ENCODE measurements at regions not wholly inside any gene's neighbourhood (a gene's known extent, or its start where the extent isn't known, plus 50 kb on each side); places are given as distances from the start of the nearest gene placed in this dataset.

DNA sequence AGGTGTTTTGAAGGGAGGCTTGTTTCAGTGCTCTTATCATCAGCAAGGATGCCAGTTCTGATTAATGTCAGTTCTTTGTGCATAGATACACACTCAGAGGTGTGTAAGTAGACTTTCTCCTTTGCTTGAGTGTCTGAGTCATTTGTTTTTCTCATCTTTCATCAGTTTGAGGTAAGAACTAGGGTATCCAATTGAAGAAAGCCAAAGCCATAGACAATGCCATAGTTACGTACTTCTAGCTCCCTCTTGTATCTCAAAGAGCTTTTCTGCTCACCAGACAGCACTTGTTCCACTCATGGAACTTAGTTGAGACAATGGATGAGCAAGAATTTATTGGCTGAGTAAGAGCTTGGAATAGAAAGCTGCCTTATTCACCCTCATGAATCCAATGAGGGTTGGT, 520.1 kb downstream of the PIK3C3 start:
- no peak for DNase-seq (ENCODE audit: low read depth)
- H3K4me3 ChIP-seq (ENCODE audit: low read length), result no peak overlapping the region
- TF ChIP-seq, protein P1, sequence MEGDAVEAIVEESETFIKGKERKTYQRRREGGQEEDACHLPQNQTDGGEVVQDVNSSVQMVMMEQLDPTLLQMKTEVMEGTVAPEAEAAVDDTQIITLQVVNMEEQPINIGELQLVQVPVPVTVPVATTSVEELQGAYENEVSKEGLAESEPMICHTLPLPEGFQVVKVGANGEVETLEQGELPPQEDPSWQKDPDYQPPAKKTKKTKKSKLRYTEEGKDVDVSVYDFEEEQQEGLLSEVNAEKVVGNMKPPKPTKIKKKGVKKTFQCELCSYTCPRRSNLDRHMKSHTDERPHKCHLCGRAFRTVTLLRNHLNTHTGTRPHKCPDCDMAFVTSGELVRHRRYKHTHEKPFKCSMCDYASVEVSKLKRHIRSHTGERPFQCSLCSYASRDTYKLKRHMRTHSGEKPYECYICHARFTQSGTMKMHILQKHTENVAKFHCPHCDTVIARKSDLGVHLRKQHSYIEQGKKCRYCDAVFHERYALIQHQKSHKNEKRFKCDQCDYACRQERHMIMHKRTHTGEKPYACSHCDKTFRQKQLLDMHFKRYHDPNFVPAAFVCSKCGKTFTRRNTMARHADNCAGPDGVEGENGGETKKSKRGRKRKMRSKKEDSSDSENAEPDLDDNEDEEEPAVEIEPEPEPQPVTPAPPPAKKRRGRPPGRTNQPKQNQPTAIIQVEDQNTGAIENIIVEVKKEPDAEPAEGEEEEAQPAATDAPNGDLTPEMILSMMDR (IDR thresholded peaks at IDR 0.05; ENCODE audit: insufficient read depth, low read depth, low read length, missing control alignments), result no peak

DNA sequence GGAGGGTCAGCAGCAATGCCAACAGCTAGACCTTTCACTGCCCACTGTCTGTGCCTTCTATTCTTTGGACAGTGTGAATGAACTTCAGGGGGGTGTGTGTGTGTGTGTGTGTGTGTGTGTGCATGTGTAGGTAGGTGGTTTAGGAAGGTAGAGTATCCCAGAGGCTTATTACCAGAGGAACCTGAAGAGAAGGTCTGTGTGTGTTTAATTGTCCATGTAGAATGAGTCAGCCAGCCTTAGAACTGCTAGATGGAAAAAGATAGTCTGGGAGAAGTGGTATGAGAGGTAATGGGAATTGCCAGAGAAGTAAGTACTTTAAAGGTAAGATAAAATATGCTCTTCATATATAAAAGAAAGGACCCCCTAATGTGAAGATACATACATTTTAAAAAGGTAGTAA, 522.2 kb downstream of the PIK3C3 start:
- H3K4me3 ChIP-seq (ENCODE audit: low read length), result no peak overlapping the region
- no peak for DNase-seq (ENCODE audit: low read depth)
- TF ChIP-seq, protein P1 (IDR thresholded peaks at IDR 0.05; ENCODE audit: insufficient read depth, low read depth, low read length, missing control alignments), result no peak

DNA sequence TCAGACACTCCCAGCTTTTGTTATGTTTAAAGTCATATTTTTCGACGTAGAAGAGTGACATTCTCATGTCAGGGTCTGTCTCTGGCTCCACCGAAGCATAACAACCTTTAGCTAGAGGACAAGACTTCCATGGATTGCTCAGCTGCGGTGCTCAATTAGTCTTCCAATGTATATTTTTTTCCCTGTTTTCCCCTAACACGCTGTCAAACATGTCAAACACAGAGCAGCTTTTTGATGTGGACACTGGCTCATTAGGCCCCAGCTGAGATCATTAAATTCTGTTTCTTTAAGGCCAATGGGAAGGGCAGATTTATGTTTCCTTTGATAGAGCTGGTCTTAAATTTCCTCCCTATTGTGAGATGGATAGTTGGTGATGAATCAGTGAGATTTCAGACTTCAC, 525.4 kb downstream of the PIK3C3 start:
- H3K4me3 ChIP-seq (ENCODE audit: low read length), result no peak overlapping the region
- TF ChIP-seq, protein P1 (IDR thresholded peaks at IDR 0.05; ENCODE audit: insufficient read depth, low read depth, low read length, missing control alignments), result no peak
- no peak for DNase-seq (ENCODE audit: low read depth)

DNA sequence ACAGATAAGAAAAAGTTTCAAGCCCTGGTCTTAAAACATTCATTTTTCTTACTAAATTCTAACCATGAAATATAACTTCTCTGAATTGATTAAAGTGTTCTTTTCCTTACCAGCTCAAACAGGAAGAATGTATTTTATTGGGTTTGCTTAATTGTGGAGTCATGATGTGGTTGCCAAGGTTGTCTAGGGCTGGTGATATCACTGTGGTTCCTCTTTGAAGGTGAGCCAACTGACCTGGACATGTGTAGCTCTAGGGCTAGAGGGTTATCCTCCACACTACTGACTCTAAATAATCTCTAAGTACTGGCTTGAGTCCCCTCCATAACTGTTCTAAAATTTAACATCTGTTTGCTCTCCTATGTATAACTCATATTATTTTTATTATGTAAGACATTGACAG, 529.6 kb downstream of the PIK3C3 start:
- TF ChIP-seq, protein P1 (IDR thresholded peaks at IDR 0.05; ENCODE audit: insufficient read depth, low read depth, low read length, missing control alignments), result no peak
- DNase-seq (ENCODE audit: low read depth), result no peak

DNA sequence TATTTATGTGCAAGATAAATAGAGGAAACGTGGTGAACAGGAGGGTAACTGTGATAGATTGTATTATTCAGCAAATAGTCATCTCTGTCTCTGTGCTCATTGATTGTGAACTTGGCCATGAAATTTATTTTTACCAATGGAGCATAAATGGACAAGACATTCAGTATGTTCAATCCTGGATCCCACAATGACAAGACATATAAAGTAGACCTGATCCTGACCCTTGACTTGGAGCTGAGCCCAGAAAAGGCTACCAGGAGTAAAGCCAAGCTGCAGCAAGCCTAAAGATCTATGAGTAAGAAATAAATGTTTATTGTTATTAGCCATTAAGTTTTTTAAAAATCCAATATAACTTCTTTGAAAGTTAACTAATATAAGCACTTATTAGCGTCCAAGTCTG, 531.2 kb downstream of the PIK3C3 start:
- no peak overlapping the region for H3K4me3 ChIP-seq (ENCODE audit: low read length)
- TF ChIP-seq, protein P1 (IDR thresholded peaks at IDR 0.05; ENCODE audit: insufficient read depth, low read depth, low read length, missing control alignments), result no peak
- no peak for DNase-seq (ENCODE audit: low read depth)

More for the DNA sequence above, 529.6 kb downstream of the PIK3C3 start:
- no peak overlapping the region for H3K4me3 ChIP-seq (ENCODE audit: low read length)

DNA sequence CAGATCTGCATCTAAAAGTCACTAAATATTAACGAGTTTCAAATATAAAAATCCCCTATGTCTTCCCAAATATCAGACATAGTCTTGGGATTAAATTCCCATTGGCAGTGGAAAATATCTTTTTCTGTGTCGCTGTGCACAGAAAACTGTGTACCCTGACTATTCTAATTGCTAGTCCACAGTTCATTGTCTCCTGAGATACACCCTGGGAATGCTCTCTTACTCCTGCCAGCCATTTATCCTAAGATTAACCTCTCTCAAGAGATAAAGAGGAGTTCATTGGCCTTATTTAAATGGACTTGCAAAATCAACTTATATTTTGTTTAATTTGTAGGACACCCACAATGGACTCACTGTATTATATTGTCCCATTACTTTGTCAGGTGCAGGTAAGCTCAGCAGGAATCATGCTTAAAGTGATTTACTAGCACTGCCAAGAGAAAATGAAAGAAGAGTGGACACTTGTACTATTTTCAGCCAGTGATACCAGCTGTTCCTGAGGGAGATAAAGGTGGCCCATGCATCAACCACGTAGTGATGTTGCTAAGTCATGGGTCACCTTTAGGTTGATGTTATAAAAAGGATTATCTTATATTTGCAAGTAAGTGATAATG, 553.8 kb downstream of the PIK3C3 start:
- no peak for DNase-seq (ENCODE audit: low read depth)
- TF ChIP-seq, protein P1 (IDR thresholded peaks at IDR 0.05; ENCODE audit: insufficient read depth, low read depth, low read length, missing control alignments), result no peak
- H3K4me3 ChIP-seq (ENCODE audit: low read length), result no peak overlapping the region

DNA sequence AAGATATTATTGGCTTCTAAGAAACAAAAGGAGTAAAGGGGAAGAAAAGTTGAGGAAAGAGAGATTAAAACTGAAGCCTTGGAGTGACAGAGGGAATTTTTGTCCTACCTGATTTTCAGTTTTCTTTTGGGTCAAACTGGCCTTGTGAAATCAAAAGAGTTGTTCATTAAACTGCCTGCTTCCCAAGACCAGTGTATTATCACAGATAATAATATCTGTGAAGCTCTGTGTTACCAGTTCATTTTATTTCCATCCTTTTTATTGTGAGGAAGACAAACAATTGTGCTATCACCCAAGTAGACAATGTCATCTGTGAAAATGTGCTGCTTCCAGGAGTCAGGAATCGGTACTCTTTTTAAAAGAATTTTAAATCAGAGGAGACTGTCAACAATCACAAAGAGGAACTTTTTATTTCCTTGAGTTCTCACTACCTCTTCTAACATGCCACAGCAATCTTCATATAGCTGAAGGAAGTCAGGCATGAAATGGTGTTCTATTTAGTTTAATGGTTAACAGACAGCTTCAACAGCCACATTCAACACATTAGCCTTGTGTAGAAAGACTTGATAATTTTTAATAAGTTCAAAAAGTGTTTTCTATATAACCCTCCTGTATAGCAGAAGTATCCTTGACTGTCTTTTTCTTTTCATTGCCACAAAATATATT, 554.8 kb downstream of the PIK3C3 start:
- no peak overlapping the region for H3K4me3 ChIP-seq (ENCODE audit: low read length)
- no peak for DNase-seq (ENCODE audit: low read depth)
- TF ChIP-seq, protein P1 (IDR thresholded peaks at IDR 0.05; ENCODE audit: insufficient read depth, low read depth, low read length, missing control alignments), result no peak
